Panc1 (cell line): ENCODE measurements at regions not wholly inside any gene's neighbourhood (a gene's known extent, or its start where the extent isn't known, plus 50 kb on each side); places are given as distances from the start of the nearest gene placed in this dataset.

ENCODE experiments used
- CTCF ChIP-seq: fragments of 450-650 bp; IDR thresholded peaks from 2 replicates; pipeline ENCODE4 v1.5.1; 2017; ENCODE audit warnings: mild to moderate bottlenecking
- POLR2AphosphoS5 ChIP-seq: IDR thresholded peaks from 2 replicates; pipeline ENCODE4 v1.6.1; 2012; ENCODE audit warnings: mild to moderate bottlenecking, low read depth, low read length, moderate library complexity
- REST ChIP-seq, 2 experiments: IDR thresholded peaks; 2 replicates each; pipeline ENCODE4 v1.6.1; 2011 to 2012; ENCODE audit warnings: low read depth in 2 of 2, control low read depth in 1 of 2, low read length in 1 of 2, mild to moderate bottlenecking in 1 of 2, moderate library complexity in 1 of 2; ENCODE audit not compliant: insufficient read depth in 1 of 2

- no peak for TF ChIP-seq CTCF
- TF ChIP-seq POLR2AphosphoS5: no peak
- TF ChIP-seq REST (IDR thresholded peaks at IDR 0.05; ENCODE audit: insufficient read depth in 1 of 2, low read depth in 2 of 2, low read length in 1 of 2): no peak
Measured at GRCh38 chr12:116637589-116638150, 78.5 kb downstream of the MAP1LC3B2 start.
